DND-41 (cell line): ENCODE measurements at regions not wholly inside any gene's neighbourhood (a gene's known extent, or its start where the extent isn't known, plus 50 kb on each side); places are given as distances from the start of the nearest gene placed in this dataset.

Experiments
- CTCF ChIP-seq: IDR thresholded peaks from 2 replicates; pipeline ENCODE4 v1.5.1; 2012; ENCODE audit warnings: borderline replicate concordance, low read length, moderate library complexity, mild to moderate bottlenecking; ENCODE audit not compliant: poor library complexity, severe bottlenecking; ENCODE audit errors: extremely low read depth
- EZH2 ChIP-seq: IDR thresholded peaks from 3 replicates; pipeline ENCODE4 v1.6.1; 2012; ENCODE audit warnings: borderline replicate concordance, low read depth, mild to moderate bottlenecking, moderate library complexity, low read length, inconsistent platforms; ENCODE audit not compliant: severe bottlenecking

GRCh38 chr1:172887162-172887561, 163.6 kb downstream of the TNFSF18 start:
- TF ChIP-seq CTCF (no peak), EZH2 (no peak)
